ENCODE measurements at regions not wholly inside any gene's neighbourhood (a gene's known extent, or its start where the extent isn't known, plus 50 kb on each side); places are given as distances from the start of the nearest gene placed in this dataset.
"Not testable (repeated sequence)": the region's sequence is repeated elsewhere in the genome, so short reads cannot be mapped to it uniquely, and the experiment has no call there.

GRCh38 chr1:228994676-228995594, 259.7 kb downstream of the RHOU start:
- DNase-seq, result no peak

- no peak for DNase-seq
Observed at GRCh38 chr1:228996281-228996680, 261.0 kb downstream of the RHOU start.

GRCh38 chr1:228997721-228998144, 262.5 kb downstream of the RHOU start:
- no peak for DNase-seq

DNA sequence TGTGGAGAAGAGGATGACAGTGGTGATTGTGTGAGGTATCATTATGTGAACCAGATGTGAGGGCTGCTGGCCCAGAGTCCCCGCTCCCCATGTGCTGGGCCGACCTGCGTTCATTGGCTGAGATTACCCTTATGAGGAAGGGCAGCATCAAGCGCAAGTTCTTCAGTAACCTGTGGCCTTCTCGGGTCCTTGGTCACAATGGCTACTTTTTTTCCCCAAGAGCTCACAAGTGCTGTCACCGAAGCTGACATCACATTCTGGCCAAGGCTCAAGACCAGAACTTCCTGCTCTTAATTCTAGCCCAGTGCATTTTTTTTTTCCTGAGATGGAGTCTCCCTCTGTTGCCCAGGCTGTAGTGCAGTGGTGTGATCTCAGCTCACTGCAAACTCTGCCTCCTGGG, 262.9 kb downstream of the RHOU start:
- no peak for DNase-seq

DNA sequence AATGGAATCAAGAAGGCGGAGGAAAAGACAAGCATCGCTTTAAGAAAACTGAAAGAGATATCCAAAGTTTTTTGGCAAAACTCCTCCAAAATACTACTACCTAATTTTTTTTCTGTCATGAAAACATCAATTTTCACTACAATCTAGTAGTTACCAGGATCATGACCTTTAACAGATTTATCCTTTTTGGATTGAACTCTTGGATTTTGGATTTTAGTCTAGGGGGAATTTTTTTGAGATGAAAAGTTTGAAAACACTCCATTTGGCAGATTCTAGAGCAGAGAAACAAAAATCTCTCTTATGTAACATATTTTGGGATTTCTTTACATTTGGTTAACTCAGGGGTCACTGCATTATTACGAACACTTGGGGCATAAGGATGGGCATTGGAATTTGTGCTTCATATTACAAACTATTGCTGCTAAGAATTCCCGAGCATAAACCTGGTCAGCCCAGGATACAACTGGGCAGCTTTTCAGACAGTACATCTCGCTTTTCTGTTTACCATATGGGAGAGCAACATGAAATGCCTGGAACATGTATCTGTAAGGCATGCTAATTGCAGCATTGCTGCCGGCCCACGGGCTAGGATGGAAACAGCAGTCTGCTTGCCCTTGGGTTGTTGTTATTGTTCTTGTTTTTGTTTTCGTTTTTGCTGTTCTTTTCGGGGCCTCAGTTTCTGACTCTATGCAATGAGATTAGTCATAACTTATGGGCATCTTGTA, 264.3 kb downstream of the RHOU start:
- DNase-seq, result no peak

- no peak for DNase-seq
Observed at GRCh38 chr1:229000187-229000586, 264.9 kb downstream of the RHOU start.

- no peak for DNase-seq
Observed at GRCh38 chr1:229001467-229002011, 266.3 kb downstream of the RHOU start.

DNA sequence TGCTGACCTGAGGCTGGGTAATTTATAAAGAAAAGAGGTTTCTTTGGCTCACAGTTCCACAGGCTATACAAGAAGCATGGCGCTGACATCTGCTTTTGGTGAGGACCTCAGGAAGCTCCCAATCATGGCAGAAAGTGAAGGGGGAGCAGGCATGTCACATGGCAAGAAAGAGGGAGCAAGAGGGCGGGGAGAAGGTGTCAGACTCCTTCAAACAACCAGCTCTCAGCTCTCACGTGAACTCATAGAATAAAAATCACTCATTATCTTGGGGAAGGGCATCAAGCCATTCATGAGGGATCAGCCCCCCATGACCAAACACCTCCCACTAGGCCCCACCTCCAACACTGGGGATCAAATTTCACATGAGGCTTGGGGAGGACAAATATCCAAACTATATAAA, 266.8 kb downstream of the RHOU start:
- no peak for DNase-seq

DNA sequence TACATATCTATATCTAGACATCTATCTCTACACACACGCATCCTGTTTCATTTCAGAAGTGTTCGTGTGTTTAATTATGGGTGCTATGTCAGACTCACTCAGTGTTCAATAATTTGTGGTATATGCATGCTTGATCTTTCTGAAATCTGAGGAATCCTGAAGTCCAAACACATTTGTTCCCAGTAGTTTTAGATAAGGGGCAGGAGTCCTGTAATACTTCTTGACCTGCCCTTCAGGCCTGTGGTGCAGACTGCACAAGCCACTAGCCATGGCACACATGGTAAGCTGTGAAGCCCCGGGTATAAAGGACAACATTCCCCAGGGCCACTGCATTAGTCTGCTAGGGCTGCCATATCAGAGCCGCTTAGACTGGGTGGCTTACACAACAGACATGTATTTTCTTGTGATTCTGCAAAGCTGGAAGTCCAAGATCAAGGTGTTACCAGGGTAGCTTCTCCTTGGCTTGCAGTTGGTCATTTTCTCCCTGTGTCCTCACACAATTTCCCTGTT, 267.2 kb downstream of the RHOU start:
- DNase-seq, result no peak

DNA sequence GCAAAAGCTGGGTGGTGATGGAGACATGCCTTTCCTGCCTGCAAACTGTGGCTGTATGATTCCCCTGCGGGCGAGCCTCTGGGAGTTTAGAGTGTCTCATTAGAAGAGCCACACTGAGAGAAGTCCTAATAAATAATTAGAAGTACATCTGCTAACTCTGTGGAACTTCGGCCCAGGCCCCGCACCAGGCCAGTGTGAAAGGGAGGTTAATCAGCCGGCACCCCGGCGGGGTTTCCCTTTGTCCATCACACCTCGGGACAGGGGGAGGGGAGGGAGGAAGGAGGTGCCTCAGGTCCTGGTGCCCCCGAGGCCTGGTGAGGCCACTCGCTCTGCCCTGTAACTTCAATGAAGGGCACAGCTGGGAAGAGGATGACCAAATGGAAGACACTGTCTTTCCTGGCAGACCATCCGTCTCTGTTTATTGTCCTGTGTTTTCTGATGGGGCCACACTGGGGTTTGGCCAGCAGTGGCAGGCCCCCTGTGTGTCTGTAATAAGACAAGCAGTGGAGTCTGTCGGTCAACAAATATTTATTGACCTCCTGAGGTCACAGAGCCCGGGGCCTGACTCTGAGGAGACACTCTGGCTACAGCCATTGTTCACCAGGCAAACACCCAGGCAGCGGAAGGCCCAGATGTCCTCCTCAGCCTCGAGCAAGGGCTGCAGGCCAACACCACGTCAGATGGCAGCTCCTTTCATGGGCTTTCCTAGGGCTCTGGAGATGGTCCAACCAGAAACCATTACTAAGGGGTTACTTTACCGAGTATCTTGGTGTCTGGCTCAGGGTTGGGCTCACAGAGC, 267.5 kb upstream of the RAB4A start:
- no peak for DNase-seq

DNA sequence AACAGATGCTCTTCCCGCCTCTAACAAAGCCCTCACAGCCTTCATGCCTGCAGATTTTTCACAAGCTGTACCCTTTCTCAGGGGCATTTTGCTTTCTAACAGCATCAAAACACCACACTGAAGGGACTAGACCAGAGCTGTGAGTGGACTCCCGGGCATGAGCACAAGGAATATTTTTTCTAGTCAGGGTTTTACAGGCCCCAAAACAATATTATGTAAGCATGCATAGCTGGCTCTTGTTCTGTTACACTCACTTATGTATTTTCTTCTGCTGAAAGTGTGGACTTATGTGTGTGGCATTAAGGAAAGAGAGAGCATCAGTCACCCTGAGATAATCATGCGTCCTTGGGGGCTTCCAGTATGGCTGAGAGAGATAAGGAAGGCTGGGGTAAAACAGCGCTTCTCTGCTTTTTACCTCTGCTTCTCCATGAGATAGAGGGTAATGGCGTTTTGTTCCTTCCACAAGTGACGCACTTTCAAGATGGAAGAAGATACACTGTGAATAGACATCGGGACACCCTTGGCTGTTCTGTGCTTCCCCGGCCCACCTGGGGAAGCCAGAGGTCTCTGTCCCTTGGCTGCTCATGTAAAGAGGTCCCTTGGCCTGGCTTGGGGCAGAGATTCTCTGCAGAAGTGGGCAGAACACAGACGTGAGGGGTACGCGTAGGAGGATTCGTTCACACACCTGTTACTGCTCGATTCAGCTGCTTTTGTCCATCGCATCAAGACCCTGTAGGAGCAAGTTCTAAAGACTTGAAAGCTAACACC, 266.7 kb upstream of the RAB4A start:
- DNase-seq, result no peak

- no peak for DNase-seq
Observed at GRCh38 chr1:229005097-229005496, 265.8 kb upstream of the RAB4A start.

DNA sequence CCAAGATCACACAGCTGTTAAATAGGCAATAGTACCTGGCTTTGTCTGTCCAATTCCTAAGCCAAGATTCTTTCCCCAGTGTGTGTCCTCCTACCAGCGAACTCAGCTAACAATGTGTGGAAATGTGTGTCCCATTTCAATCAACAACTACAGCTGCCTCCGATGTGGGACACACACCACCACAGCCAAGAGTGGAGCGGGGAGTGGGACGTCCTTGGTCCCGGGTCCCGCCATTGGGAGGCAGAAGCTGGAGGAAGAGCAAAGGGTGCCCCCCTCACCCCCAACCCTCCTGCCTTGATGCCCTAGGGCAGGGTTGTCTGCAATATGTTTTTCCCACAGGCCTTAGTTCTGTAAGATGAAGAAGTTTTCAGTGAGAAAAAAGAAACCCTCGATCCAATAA, 265.4 kb upstream of the RAB4A start:
- DNase-seq, result no peak

- DNase-seq, result no peak
Observed at GRCh38 chr1:229006121-229006870, 264.6 kb upstream of the RAB4A start.

- no peak for DNase-seq
Observed at GRCh38 chr1:229007167-229007566, 263.7 kb upstream of the RAB4A start.

GRCh38 chr1:229007701-229008100, 263.2 kb upstream of the RAB4A start:
- no peak for DNase-seq

DNA sequence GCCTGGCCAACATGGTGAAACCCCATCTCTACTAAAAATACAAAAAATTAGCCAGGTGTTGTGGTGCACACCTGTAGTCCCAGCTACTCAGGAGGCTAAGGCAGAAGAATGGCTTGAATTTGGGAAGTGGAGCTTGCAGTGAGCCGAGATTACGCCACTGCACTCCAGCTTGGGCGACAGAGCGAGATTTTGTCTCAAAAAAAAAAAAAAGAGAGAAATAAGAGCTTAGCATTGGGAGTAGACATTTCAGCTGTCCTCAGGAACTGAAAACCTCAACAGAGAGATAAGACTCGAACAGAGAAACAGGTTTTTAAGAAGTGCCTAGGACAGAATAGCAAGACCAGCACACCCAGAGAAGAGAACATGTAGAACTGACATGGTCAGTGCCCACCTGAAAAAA, 262.6 kb upstream of the RAB4A start:
- not testable (repeated sequence) for DNase-seq

- DNase-seq, result no peak
Observed at GRCh38 chr1:229011022-229011421, 259.9 kb upstream of the RAB4A start.

DNA sequence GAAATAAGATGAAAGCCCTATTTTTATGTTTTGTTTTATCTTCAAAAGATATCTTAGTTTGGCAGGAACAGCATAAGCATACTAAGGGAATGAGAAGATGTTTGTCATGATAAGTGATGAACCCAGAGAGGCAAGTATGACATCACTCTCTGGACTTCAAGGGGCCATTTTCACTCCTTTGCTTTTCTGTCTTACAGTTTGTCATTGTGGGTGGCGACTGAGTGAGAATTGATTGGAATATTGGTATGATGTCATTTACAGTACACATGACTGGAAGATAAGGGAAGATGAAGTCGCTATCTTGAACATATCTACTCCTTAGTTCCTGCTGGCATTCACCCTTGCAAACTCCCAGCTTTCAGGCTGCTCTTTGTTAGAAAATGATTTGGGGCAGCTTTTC, 258.1 kb upstream of the RAB4A start:
- DNase-seq, result peak; percentile 10

DNA sequence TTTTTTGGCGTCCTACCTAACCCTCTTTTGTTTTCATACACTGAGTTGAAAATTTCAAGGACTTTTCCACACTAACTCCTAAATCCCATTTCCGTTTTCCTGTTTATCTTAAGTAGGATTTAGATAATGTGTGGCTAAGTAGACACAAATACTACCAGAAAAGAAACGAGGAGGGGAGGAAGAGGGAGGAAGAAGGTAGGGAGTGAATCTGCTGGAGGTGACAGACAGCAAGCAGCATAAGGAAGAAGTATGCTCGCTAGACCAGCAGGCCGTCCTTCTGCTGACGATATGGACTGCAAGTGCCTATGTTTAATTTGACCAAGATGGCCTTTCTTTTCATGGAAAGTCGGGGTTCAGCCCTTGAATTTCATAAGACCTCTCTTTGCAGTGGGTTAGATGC, 256.9 kb upstream of the RAB4A start:
- DNase-seq, result no peak

DNA sequence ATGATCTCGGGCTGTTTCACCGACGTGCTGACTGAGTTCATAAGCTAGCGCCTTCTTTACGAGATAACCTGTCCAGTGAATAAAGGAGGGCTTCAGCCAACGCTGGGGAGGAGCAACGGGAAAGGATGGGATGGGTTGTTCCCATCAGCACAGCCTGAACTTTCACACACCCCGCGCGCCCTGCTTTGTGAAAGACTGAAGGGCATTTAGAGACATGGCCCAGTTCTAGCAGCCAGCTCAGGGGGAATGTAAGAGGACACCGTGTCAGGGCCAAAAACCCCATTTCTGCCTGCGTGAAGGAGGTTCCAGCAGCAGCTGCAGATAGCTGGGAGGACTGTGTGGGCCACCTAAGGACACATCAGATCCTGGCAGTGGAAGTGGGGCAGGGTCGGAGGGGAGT, 255.1 kb upstream of the RAB4A start:
- DNase-seq, result no peak
